ENCODE measurements at regions not wholly inside any gene's neighbourhood (a gene's known extent, or its start where the extent isn't known, plus 50 kb on each side); places are given as distances from the start of the nearest gene placed in this dataset.

- no peaks in the 10 kb centered on the region; the same call in 1 of the 2 replicates for H3K4me1 ChIP-seq (ENCODE audit: insufficient read depth)
- H3K27me3 ChIP-seq (replicated peaks; ENCODE audit: insufficient read depth) = no peaks in the 10 kb centered on the region
- 80 to 85% methylated on average over 5 of the region's 5 CpGs for WGBS, 2 experiments (ENCODE audit: low coverage in 1 of 2, low lambda C conversion rate in 2 of 2, missing lambda C conversion rate in 2 of 2)
- no peaks in the 10 kb centered on the region for H3F3A ChIP-seq (ENCODE audit: insufficient read depth)
- no peak overlapping the region for H3K9ac ChIP-seq
- H2AFZ ChIP-seq = no peak overlapping the region
- H3K4me3 ChIP-seq = no peak overlapping the region
- no peaks in the 10 kb centered on the region for H3K9me2 ChIP-seq (ENCODE audit: insufficient read depth)
- in situ Hi-C loops (cut with MboI) = no loop called here
- H3K9me3 ChIP-seq (ENCODE audit: low read depth) = no peaks in the 10 kb centered on the region
- no peak for DNase-seq
- no peak overlapping the region for H3K4me2 ChIP-seq (ENCODE audit: unreplicated experiment)
- no peaks in the 10 kb centered on the region for H4K20me1 ChIP-seq (ENCODE audit: insufficient read depth)
- H3K36me3 ChIP-seq (ENCODE audit: low read depth) = no peaks in the 10 kb centered on the region
- H3K79me2 ChIP-seq (ENCODE audit: insufficient read depth) = no peaks in the 10 kb centered on the region
- H3K27ac ChIP-seq = no peak overlapping the region
- no peak for TF ChIP-seq EZH2phosphoT487 (IDR thresholded peaks at IDR 0.05; ENCODE audit: insufficient read depth, low read depth)
- TF ChIP-seq EZH2 (IDR thresholded peaks at IDR 0.05; ENCODE audit: insufficient read depth, poor library complexity, severe bottlenecking) = no peak
Measured at GRCh38 chr15:95146481-95146880, 915.1 kb downstream of the MCTP2 start.

GRCh38 chr15:95148183-95148582, 916.8 kb downstream of the MCTP2 start:
- H3K9me3 ChIP-seq (ENCODE audit: low read depth) = no peaks in the 10 kb centered on the region
- no peak overlapping the region for H2AFZ ChIP-seq
- H3K4me1 ChIP-seq (ENCODE audit: insufficient read depth) = no peaks in the 10 kb centered on the region
- H3F3A ChIP-seq (ENCODE audit: insufficient read depth) = no peaks in the 10 kb centered on the region
- in situ Hi-C loops (cut with MboI) = no loop called here
- no peak overlapping the region for H3K4me3 ChIP-seq
- H3K79me2 ChIP-seq (ENCODE audit: insufficient read depth) = no peaks in the 10 kb centered on the region
- TF ChIP-seq EZH2 (IDR thresholded peaks at IDR 0.05; ENCODE audit: insufficient read depth, poor library complexity, severe bottlenecking) (no peak), EZH2phosphoT487 (IDR thresholded peaks at IDR 0.05; ENCODE audit: insufficient read depth, low read depth) (no peak)
- WGBS, 2 experiments (ENCODE audit: low coverage in 1 of 2, low lambda C conversion rate in 2 of 2, missing lambda C conversion rate in 2 of 2) = 76 to 87% methylated on average over 2 of the region's 2 CpGs
- H3K27ac ChIP-seq = no peak overlapping the region
- no peaks in the 10 kb centered on the region for H4K20me1 ChIP-seq (ENCODE audit: insufficient read depth)
- H3K36me3 ChIP-seq (ENCODE audit: low read depth) = no peaks in the 10 kb centered on the region
- H3K27me3 ChIP-seq (replicated peaks; ENCODE audit: insufficient read depth) = no peaks in the 10 kb centered on the region
- no peaks in the 10 kb centered on the region for H3K9me2 ChIP-seq (ENCODE audit: insufficient read depth)
- no peak for DNase-seq
- no peak overlapping the region for H3K9ac ChIP-seq
- H3K4me2 ChIP-seq (ENCODE audit: unreplicated experiment) = no peak overlapping the region

- Histone ChIP-seq H3K4me3 (no peak overlapping the region), H3K4me2 (ENCODE audit: unreplicated experiment) (no peak overlapping the region), H3K9me3 (ENCODE audit: low read depth) (no peaks in the 10 kb centered on the region), H3K9ac (no peak overlapping the region), H2AFZ (no peak overlapping the region), H4K20me1 (ENCODE audit: insufficient read depth) (no peaks in the 10 kb centered on the region), H3K27me3 (replicated peaks; ENCODE audit: insufficient read depth) (no peaks in the 10 kb centered on the region), H3K36me3 (ENCODE audit: low read depth) (no peaks in the 10 kb centered on the region), H3K27ac (no peak overlapping the region), H3K9me2 (ENCODE audit: insufficient read depth) (no peaks in the 10 kb centered on the region), H3K4me1 (ENCODE audit: insufficient read depth) (no peaks in the 10 kb centered on the region), H3F3A (ENCODE audit: insufficient read depth) (no peaks in the 10 kb centered on the region), H3K79me2 (ENCODE audit: insufficient read depth) (no peaks in the 10 kb centered on the region)
- in situ Hi-C loops (cut with MboI) = no loop called here
- 60 to 66% methylated on average over 3 of the region's 3 CpGs for WGBS, 2 experiments (ENCODE audit: low coverage in 1 of 2, low lambda C conversion rate in 2 of 2, missing lambda C conversion rate in 2 of 2)
- DNase-seq = no peak
- no peak for TF ChIP-seq EZH2 (IDR thresholded peaks at IDR 0.05; ENCODE audit: insufficient read depth, poor library complexity, severe bottlenecking)
- no peak for TF ChIP-seq EZH2phosphoT487 (IDR thresholded peaks at IDR 0.05; ENCODE audit: insufficient read depth, low read depth)
Measured at GRCh38 chr15:95149036-95149435, 917.7 kb downstream of the MCTP2 start.

DNA sequence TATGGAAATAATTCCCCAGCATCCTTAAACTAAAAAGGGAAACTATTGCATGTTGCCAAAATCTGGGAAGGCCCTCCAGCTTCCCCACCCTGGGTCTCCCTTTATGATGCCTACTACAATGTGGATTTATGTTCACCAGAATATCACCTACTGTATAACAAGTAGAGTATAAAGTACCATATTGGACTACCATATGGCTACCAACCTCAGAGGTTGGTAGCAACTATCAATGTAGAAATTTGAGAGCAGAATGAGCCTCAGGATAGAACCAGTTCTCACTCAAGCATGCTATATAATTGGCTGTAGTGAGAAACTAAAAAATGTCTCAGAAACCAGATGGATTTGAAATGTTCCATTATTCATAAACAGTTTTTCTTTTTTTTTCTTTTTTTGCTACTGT, 918.4 kb downstream of the MCTP2 start:
- no peak overlapping the region for H2AFZ ChIP-seq
- no peaks in the 10 kb centered on the region for H3K9me3 ChIP-seq (ENCODE audit: low read depth)
- no peaks in the 10 kb centered on the region for H4K20me1 ChIP-seq (ENCODE audit: insufficient read depth)
- H3K4me1 ChIP-seq (ENCODE audit: insufficient read depth) = no peaks in the 10 kb centered on the region
- no peak overlapping the region for H3K4me2 ChIP-seq (ENCODE audit: unreplicated experiment)
- H3K27me3 ChIP-seq (replicated peaks; ENCODE audit: insufficient read depth) = no peaks in the 10 kb centered on the region
- H3K9me2 ChIP-seq (ENCODE audit: insufficient read depth) = no peaks in the 10 kb centered on the region
- no peak overlapping the region for H3K9ac ChIP-seq
- H3K27ac ChIP-seq = no peak overlapping the region
- H3K36me3 ChIP-seq (ENCODE audit: low read depth) = no peaks in the 10 kb centered on the region
- TF ChIP-seq EZH2 (IDR thresholded peaks at IDR 0.05; ENCODE audit: insufficient read depth, poor library complexity, severe bottlenecking) = no peak
- no peak for TF ChIP-seq EZH2phosphoT487 (IDR thresholded peaks at IDR 0.05; ENCODE audit: insufficient read depth, low read depth)
- H3K4me3 ChIP-seq = no peak overlapping the region
- H3F3A ChIP-seq (ENCODE audit: insufficient read depth) = no peaks in the 10 kb centered on the region
- DNase-seq = no peak
- no peaks in the 10 kb centered on the region for H3K79me2 ChIP-seq (ENCODE audit: insufficient read depth)
- in situ Hi-C loops (cut with MboI) = no loop called here

DNA sequence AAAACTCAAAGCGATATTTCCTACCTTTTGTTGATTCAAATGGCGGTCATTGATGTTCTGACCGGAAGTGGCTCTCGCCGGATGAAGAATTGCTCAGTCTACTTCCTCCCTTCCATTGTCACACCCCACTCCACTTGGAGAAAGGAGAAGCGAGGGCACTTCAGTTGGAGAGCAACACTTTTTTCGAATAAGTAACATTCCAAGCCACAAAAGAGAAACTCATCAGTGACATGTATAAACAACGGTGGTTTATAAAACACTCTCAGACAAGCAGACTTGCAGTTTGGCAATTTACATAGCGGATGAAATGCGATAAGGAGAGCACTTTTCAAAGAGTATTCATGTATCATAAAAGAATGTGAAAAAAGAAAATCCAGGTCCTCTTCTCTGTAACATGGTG, 919.1 kb downstream of the MCTP2 start:
- H3F3A ChIP-seq (ENCODE audit: insufficient read depth) = no peaks in the 10 kb centered on the region
- no peaks in the 10 kb centered on the region for H3K9me2 ChIP-seq (ENCODE audit: insufficient read depth)
- no peak overlapping the region for H3K9ac ChIP-seq
- H3K4me1 ChIP-seq (ENCODE audit: insufficient read depth) = no peaks in the 10 kb centered on the region
- in situ Hi-C loops (cut with MboI) = no loop called here
- DNase-seq = no peak
- no peaks in the 10 kb centered on the region for H4K20me1 ChIP-seq (ENCODE audit: insufficient read depth)
- TF ChIP-seq EZH2 (IDR thresholded peaks at IDR 0.05; ENCODE audit: insufficient read depth, poor library complexity, severe bottlenecking) = no peak
- no peak for TF ChIP-seq EZH2phosphoT487 (IDR thresholded peaks at IDR 0.05; ENCODE audit: insufficient read depth, low read depth)
- no peak overlapping the region for H3K4me2 ChIP-seq (ENCODE audit: unreplicated experiment)
- H3K9me3 ChIP-seq (ENCODE audit: low read depth) = no peaks in the 10 kb centered on the region
- no peak overlapping the region for H3K4me3 ChIP-seq
- no peak overlapping the region for H2AFZ ChIP-seq
- WGBS, 2 experiments (ENCODE audit: low coverage in 1 of 2, low lambda C conversion rate in 2 of 2, missing lambda C conversion rate in 2 of 2) = 79 to 80% methylated on average over 10 of the region's 10 CpGs
- H3K27ac ChIP-seq = no peak overlapping the region
- no peaks in the 10 kb centered on the region for H3K36me3 ChIP-seq (ENCODE audit: low read depth)
- H3K27me3 ChIP-seq (replicated peaks; ENCODE audit: insufficient read depth) = no peaks in the 10 kb centered on the region
- H3K79me2 ChIP-seq (ENCODE audit: insufficient read depth) = no peaks in the 10 kb centered on the region

Data from GM23248 (cell line).